Astrocyte of the cerebellum (primary cell): ENCODE measurements at regions not wholly inside any gene's neighbourhood (a gene's known extent, or its start where the extent isn't known, plus 50 kb on each side); places are given as distances from the start of the nearest gene placed in this dataset.

Experiments
- DNase-seq: peaks from one replicate; pipeline ENCODE4 v3.0.0-alpha.2; 2011; ENCODE audit warnings: low read depth
- H3K4me3 ChIP-seq: 2 replicates; pipeline ENCODE4 v1.5.1; 2011; ENCODE audit warnings: mild to moderate bottlenecking, low read depth, low read length, moderate library complexity
- CTCF ChIP-seq: IDR thresholded peaks from 2 replicates; pipeline ENCODE4 v1.5.1; 2012; ENCODE audit warnings: low read length, low read depth, moderate library complexity, mild to moderate bottlenecking; ENCODE audit errors: missing control alignments
- in situ Hi-C: cut with HindIII; loops from 2 replicates; pipeline ENCODE4 v1.10.0; 2017; ENCODE audit warnings: low sequenced_read_pairs

GRCh38 chr2:34349527-34349926 is 750.4 kb upstream of the FAM98A start:
- no peak for DNase-seq
- no peak overlapping the region for H3K4me3 ChIP-seq
- TF ChIP-seq CTCF, result no peak
- in situ Hi-C loops, result no loop called here

- H3K4me3 ChIP-seq, result no peak overlapping the region
- in situ Hi-C loops, result no loop called here
- DNase-seq, result no peak
- TF ChIP-seq CTCF, result no peak
Observed at GRCh38 chr2:34345030-34345429, 745.9 kb upstream of the FAM98A start.

- no peak for TF ChIP-seq CTCF
- H3K4me3 ChIP-seq, result no peak overlapping the region
- in situ Hi-C loops, result no loop called here
- DNase-seq, result no peak
Observed at GRCh38 chr2:34340307-34340706, 741.2 kb upstream of the FAM98A start.

- no peak overlapping the region for H3K4me3 ChIP-seq
- no peak for TF ChIP-seq CTCF
- in situ Hi-C loops, result no loop called here
- no peak for DNase-seq
Observed at GRCh38 chr2:34337735-34338134, 738.6 kb upstream of the FAM98A start.

GRCh38 chr2:34332813-34333212 is 733.7 kb upstream of the FAM98A start:
- DNase-seq, result no peak
- no peak overlapping the region for H3K4me3 ChIP-seq
- in situ Hi-C loops, result no loop called here
- no peak for TF ChIP-seq CTCF

GRCh38 chr2:34320056-34320455 is 721.0 kb upstream of the FAM98A start:
- no peak for TF ChIP-seq CTCF
- DNase-seq, result no peak
- no peak overlapping the region for H3K4me3 ChIP-seq
- in situ Hi-C loops, result no loop called here

- DNase-seq, result no peak
- in situ Hi-C loops, result no loop called here
- no peak overlapping the region for H3K4me3 ChIP-seq
- no peak for TF ChIP-seq CTCF
Observed at GRCh38 chr2:34317797-34318196, 718.7 kb upstream of the FAM98A start.
